ENCODE measurements at regions not wholly inside any gene's neighbourhood (a gene's known extent, or its start where the extent isn't known, plus 50 kb on each side); places are given as distances from the start of the nearest gene placed in this dataset.

DNA sequence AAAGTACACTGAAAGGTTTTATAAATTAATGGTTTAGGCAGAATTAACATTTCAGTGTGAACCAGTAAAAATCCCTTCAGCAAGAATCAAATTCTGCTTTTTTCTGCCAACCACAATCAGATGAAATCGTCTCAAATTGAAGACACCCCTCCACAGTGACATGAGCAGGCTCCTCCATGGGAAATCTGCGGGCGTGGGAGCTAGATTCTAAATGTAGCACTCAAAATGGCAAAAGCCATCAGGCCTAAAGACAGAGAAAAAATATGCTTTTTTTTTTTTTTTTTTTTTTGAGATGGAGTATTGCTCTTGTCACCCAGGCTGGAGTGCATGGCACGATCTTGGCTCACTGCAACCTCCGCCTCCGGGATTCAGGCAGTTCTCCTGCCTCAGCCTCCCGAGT, 55.8 kb upstream of the MRPS9 start:
- no peak for DNase-seq
- Histone ChIP-seq H3K9me3 (no peaks in the 10 kb centered on the region), H3K36me3 (no peaks in the 10 kb centered on the region), H3K4me1 (no peaks in the 10 kb centered on the region), H3K27me3 (no peaks in the 10 kb centered on the region), H3K4me3 (ENCODE audit: low read depth, low read length) (no peak overlapping the region)
- TF ChIP-seq, protein P1, sequence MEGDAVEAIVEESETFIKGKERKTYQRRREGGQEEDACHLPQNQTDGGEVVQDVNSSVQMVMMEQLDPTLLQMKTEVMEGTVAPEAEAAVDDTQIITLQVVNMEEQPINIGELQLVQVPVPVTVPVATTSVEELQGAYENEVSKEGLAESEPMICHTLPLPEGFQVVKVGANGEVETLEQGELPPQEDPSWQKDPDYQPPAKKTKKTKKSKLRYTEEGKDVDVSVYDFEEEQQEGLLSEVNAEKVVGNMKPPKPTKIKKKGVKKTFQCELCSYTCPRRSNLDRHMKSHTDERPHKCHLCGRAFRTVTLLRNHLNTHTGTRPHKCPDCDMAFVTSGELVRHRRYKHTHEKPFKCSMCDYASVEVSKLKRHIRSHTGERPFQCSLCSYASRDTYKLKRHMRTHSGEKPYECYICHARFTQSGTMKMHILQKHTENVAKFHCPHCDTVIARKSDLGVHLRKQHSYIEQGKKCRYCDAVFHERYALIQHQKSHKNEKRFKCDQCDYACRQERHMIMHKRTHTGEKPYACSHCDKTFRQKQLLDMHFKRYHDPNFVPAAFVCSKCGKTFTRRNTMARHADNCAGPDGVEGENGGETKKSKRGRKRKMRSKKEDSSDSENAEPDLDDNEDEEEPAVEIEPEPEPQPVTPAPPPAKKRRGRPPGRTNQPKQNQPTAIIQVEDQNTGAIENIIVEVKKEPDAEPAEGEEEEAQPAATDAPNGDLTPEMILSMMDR (IDR thresholded peaks at IDR 0.05; ENCODE audit: low read depth, low read length) = no peak
